ENCODE measurements at regions not wholly inside any gene's neighbourhood (a gene's known extent, or its start where the extent isn't known, plus 50 kb on each side); places are given as distances from the start of the nearest gene placed in this dataset.

DNA sequence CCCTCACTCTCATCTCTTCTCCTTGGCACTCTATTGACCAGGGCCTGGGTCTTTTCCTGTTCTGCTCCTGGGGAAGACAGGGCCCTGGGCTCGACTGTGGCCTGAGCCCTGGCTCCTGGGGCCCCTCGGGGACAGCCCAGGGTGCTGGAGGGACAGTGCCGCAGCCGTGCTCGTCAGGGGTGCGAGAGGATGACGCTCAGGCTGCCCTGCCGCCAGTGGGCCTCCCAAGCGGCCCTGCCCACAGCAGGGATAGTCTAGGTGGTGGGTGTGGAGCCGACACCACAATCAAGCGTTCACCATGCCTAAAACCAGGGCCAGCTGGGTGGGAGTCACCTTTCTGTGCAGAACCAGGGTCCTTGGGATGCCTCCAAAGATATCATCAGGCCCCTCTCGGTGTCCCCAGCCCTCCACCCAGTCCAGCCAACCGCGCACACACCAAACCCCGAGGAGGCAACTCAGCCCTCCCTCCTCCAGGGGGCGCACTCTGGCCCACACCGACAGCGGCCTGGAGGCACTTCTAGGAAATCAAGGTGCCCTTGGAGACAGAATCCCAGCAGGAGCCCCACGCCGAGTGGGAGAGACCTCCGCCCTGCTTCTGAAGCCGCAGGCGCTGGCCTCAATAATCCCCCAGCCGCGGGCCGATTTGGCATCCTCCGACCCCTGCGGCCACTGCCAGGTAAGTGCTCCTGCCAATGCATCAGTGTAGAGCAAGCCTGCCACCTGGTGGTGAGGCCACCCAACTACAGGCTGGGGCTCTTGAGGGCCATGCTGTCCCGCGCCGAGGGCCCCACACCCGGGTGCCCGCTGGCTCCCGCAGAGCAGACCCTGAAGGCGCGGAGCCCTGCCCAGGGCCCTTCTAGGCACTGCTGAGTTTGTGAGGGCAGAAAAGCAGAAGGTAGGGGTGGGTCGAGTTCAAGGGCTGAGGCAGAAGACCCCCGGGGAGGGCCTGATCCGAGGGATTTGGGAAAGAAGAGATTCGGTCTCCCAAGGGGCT lies 496.4 kb downstream of the BUD13 start:
- peak; percentile 68 for DNase-seq

DNA sequence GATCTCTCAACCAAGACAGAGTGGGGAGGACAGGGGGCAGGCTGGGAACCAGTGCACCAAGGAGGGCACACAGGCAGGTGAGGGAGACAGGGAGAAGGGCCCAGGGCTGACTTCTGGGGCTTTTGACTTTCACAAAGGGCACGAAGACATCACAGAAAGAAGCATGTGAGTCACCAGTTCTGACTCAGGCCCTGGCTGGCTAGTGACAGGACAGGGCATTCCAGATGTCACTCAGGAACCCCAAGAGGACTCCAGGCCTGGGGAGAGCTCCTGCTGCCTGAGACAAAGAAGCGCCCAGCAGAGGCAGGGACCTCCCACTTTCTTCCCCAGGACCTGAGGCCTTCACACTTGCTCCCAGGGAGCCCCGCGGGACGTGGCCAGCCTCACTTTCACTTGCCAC lies 497.2 kb downstream of the BUD13 start:
- DNase-seq, result no peak

DNA sequence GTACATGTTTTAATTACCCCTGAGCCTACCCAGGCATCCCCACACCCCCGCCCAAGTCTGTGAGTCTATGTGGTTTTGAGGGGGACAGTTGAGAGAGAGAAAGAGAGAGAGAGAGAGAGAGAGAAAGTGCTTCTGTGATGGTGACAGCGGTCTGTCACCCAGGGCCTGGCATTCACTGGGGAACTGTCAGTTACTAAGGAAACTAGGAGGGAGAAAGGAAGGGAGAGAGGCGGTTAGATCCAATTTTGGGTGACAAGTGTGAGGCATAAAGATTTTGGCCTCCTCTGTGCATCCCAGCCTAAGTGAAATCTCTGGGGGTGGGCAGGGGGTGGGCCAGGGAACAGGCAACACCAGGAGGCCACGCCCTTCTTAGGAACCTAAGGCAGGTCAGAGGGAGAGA lies 498.3 kb downstream of the BUD13 start:
- no peak for DNase-seq

GRCh38 chr11:116272181-116272789 lies 500.5 kb downstream of the BUD13 start:
- DNase-seq, result no peak

GRCh38 chr11:116271479-116271878 lies 501.3 kb downstream of the BUD13 start:
- no peak for DNase-seq

DNA sequence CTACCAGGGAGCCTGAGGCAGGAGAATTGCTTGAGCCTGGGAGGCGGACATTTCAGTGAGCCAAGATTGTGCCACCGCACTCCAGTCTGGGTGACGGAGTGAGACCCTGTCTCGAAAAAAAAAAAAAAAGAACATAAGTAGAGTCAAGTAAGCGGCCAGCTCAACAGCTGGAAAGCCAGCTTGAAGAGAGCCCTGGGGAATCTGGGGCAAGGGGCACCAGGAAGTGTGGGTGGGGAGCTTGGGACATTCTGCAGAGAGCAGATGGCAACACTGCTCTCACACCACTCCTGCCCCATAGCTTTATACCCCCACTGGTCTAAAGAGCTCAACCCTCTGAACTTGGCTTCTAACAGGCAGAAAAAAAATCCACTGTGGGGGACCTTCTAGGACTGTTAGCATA lies 505.6 kb downstream of the BUD13 start:
- DNase-seq, result no peak

DNA sequence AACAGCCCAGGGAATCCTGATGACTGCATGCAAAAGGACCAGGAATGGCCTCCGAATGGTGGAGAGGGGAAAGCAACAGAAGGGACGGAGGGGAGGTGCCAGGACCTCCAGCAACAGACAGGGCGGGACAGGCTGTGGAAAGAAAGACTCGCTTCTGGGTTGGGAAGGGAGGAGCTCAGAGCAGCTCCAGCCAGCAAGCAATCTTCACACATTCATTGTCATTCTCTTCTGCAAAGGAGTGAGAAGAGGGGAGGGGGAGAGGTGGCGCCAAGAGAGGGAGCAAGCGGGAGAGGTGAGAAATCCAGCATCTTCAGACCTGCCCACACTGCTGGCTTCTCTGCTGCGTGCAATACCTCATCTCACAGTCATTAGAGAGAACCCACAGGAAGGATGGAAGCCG lies 509.0 kb downstream of the BUD13 start:
- no peak for DNase-seq

DNA sequence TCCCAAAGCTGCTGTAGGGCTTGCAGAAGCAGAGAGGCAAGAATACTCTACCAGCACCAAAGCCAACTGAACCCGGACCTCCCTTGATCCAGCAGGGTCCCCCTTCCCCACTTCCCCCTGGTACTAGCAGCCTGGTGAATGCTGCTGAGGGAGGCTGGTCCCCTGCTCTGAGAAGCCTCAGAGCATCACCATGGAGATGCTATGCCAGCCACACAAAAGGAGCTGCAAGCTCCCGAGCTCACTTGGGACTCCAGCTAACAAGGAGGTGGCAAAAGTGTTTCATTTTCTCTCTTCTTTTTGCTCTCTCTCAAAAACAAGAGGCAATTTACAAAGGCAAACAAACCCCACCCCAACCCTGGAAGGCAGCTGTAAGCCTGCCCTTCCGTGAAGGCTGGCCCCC lies 509.8 kb downstream of the BUD13 start:
- DNase-seq, result no peak

DNA sequence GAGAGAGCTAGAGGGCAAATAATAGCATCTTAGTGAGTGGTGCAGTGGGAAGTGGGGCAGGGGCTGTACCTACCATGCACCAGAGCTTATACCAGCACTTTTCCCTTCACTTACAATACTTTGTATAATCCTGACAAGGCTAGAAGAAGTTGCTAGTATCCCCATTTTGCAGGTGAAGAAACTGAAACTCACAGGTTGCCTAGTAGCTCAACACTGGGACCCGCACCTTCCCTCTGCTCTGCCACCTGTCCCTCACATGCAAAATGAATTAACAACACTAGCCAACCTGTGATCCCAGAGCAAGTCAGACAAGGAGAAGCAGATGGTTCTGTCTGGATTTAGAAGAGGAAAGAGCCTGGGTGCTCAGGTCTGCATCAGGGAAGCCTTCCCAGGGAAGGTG lies 510.4 kb downstream of the BUD13 start:
- no peak for DNase-seq

DNA sequence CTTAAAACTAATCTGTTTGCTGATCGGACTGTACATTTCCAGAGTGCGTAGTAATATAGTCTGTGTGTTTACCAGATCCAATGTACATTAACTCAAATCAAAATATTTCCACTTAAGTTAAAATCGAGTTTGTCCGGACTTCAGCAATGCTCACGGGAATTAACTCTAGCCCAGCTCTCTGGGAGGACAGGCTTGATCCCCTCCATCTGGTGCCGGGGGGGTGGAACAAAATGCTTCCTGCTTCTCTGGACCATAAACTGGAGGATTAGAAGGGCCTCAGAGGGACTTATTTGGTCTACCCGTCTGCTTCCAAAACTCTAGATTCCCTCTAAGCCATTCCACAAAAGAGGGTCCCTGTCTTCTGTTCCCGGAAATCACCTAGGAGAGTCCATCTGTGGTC lies 511.2 kb downstream of the BUD13 start:
- DNase-seq, result no peak

GRCh38 chr11:116258821-116259220 lies 514.0 kb downstream of the BUD13 start:
- no peak for DNase-seq

GRCh38 chr11:116257883-116258282 lies 514.9 kb downstream of the BUD13 start:
- DNase-seq, result no peak

DNA sequence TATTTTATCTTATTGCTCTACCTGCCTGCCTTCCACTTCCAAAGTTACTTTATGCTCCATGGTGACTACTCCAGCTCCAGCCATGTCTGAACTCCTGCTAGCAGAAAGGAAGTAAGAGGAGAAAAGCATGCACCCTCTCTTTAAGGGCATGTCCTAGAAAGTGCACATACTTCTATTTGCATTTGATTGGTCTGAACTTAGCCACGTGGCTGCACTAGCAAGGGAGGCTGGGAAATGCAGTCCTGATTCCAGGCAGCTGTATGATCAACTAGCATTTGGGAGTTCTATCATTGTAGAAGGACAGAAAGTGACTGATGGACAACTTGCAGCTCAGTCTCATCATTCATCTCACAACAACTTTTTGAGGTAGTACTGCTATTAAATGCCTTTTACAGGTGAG lies 515.7 kb downstream of the BUD13 start:
- DNase-seq, result no peak

DNA sequence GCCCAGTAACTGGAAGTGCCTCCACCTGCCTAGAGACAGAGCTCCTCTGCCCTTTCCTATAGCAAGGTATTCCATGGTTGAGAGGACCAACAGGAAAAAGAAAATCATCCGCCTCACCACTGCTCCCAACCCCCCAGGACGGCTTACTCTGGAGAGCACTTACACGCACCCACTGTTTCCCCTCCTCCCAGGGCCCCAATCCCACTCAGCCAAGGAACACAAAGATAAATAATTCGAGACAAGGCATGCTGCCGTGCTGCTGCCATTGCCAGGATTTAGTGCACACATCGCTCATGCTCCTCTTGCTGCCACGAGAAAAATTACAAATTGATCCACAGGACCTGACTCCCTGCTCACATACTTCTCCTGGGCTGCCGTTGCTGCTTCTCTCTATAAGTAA lies 516.6 kb downstream of the BUD13 start:
- no peak for DNase-seq

DNA sequence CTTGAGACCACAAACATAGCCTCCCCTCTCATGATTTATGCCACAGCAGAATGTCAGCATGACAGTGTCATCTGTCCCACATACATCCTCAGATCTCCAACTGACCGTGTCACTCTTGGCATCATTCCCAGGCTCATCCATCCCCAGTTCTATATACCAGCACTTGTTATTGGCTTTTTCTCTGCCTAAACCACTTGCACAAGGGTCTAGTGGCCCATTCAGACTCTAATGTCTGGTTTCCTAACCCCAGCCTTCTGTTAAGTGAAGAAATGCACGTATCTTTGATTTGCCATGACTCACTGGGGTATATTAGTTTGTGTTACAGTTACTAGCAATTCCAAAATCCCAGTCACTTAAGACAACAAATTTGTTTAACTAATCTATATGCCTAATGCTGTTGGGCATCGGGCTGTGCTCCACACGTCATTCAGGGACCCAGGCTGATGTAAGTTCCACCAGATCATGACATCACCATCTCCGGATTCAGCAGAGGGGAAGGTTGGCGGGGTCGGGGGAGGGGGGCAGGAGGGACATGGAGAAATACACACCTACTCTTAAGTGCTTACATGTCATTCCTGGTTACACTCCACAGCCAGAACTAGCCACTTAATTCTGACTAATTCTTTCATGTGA lies 517.4 kb downstream of the BUD13 start:
- DNase-seq, result peak; percentile 47

DNA sequence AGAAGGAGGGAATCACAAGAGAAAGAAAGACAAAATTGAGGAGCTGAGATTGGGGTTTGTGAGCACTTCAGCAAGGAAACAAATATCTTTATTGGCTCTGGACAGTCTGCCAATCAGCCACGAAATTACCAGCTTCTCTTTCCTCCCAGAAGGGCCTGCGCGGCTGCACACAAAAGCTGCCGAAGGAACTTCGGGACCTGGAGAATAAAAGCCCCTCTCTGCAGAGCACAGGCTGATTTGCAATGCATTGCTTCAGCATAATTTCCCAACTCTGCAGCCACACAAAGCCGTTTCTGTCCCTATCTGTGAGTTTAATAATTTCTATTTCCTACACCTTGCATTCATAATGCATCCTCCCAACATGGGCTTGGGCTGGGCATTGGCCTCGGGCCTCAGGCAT lies 522.6 kb downstream of the BUD13 start:
- no peak for DNase-seq

DNA sequence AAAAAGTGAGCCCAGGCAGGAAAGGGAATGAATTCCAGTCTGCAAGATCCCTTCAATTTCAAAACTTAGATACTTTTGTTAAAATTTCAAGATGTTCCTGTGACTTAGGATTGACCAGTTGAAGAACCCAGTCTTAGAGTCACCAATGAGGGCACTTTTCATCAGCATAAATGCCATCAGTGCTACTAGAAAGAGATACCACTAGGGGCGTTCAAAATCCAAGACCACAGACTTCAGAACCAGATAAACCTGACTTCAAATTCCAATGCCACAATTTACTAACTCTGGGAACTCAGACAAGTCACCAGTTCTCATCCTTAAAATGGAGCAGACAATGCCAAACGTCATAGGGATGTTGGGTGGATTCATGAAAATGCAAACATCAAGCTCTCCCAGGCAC lies 523.2 kb downstream of the BUD13 start:
- DNase-seq, result no peak

DNA sequence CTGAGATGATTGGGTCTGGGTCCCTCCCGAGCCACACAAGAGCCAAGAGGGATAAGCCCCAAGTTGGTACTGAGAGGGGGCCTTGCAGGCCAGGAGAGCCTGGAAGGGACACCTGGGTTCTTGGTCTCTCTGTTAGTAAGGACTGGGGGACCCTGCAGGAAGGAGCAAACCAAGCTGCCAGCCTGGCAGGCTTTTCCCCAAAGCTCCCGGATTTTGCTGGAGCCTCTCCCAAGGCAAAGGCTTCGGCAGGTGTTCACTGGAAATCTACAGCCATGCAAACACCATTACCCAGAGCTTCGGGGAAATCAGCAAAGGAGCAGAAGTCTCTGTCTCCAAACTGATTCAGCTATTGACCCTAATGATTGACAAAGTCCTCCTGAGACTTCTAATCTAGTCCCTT lies 527.9 kb downstream of the BUD13 start:
- DNase-seq, result no peak

- DNase-seq, result no peak
Measured at GRCh38 chr11:116244439-116244838, 528.3 kb downstream of the BUD13 start.

GRCh38 chr11:116243991-116244390 lies 528.8 kb downstream of the BUD13 start:
- no peak for DNase-seq

GRCh38 chr11:116242006-116242405 lies 530.8 kb downstream of the BUD13 start:
- no peak for DNase-seq

- no peak for DNase-seq
Measured at GRCh38 chr11:116240710-116241109, 532.1 kb downstream of the BUD13 start.

DNA sequence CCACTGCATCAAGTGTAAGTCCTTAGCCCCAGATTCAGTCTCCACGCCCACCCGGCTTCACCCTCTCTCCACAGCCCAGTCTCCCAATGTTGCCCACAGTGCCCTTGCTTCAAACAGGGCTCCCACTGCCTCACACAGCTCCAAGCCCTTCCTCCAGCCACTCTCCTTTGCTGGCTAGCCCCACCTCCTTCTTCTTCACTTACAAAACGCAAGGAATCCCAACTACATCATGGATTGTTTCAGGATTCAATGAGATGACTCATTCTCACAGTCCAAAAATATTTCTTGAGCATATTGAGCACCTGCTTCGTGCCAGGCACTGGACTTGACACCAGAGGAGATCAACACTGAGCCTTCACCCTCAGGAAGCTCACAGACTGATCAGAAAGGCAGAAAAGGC lies 533.5 kb downstream of the BUD13 start:
- no peak for DNase-seq

- DNase-seq, result no peak
Measured at GRCh38 chr11:116234989-116235568, 537.7 kb downstream of the BUD13 start.

Data from NCI-H1092 (cell line).